CD4-positive, alpha-beta T cell (primary cell): ENCODE measurements at regions not wholly inside any gene's neighbourhood (a gene's known extent, or its start where the extent isn't known, plus 50 kb on each side); places are given as distances from the start of the nearest gene placed in this dataset.

Experiments used
- ATAC-seq: fragments of 200-7000 bp; cut with Tn5 transposase; one replicate; pipeline ENCODE4 v1.10.0; 2022; ENCODE audit warnings: mild to moderate bottlenecking; ENCODE audit not compliant: poor library complexity
- CTCF ChIA-PET: fragments of 350-600 bp; sonication (Branson Sonifier 250); formaldehyde crosslinking; loops from one replicate; lab custom pipeline; 2021; ENCODE audit warnings: antibody characterized with exemption, inconsistent platforms; lab: Charles Lee
- POLR2A ChIA-PET: fragments of 350-600 bp; sonication (Branson Sonifier 250); formaldehyde crosslinking; loops from one replicate; lab custom pipeline; 2021; ENCODE audit warnings: antibody characterized with exemption, inconsistent platforms; lab: Charles Lee
- DNase-seq, 14 experiments: peaks; one replicate each; pipeline ENCODE4 v3.0.0-alpha.2; 2013 to 2020; ENCODE audit warnings: mixed read lengths in 2 of 14
- H3K27ac ChIP-seq, 2 donors: one replicate each; pipeline versions ENCODE4 v1.5.1 to v1.7.0; 2013; ENCODE audit warnings: low read length in 2 of 2, low read depth in 1 of 2, mild to moderate bottlenecking in 1 of 2
- H3K27me3 ChIP-seq, 2 experiments: 1 replicate in 1 of 2; 2 replicates in 1 of 2; pipeline versions ENCODE4 v1.6.1 to v1.7.0; 2013; ENCODE audit warnings: low read length in 2 of 2, control low read depth in 1 of 2, mild to moderate bottlenecking in 1 of 2, moderate library complexity in 1 of 2; ENCODE audit not compliant: insufficient read depth in 2 of 2, control insufficient read depth in 1 of 2
- H3K36me3 ChIP-seq: one replicate; pipeline ENCODE4 v1.6.1; 2013; ENCODE audit warnings: low read length, control low read depth; ENCODE audit not compliant: insufficient read depth
- H3K4me1 ChIP-seq: one replicate; pipeline ENCODE4 v1.6.1; 2013; ENCODE audit warnings: low read length, control low read depth; ENCODE audit not compliant: insufficient read depth
- H3K4me3 ChIP-seq: one replicate; pipeline ENCODE4 v1.5.1; 2013; ENCODE audit warnings: mild to moderate bottlenecking, low read length, moderate library complexity
- H3K9me3 ChIP-seq, 2 experiments: 1 replicate in 1 of 2; 2 replicates in 1 of 2; pipeline versions ENCODE4 v1.6.1 to v1.7.0; 2013; ENCODE audit warnings: low read length in 2 of 2, mild to moderate bottlenecking in 2 of 2, control low read depth in 1 of 2, moderate library complexity in 1 of 2; ENCODE audit not compliant: control insufficient read depth in 1 of 2, insufficient read depth in 1 of 2
- H3K27ac Mint-ChIP-seq: one replicate; pipeline ENCODE4 v1.8.0; 2020; ENCODE audit warnings: mixed read lengths
- H3K27me3 Mint-ChIP-seq: one replicate; pipeline ENCODE4 v1.8.0; 2021; ENCODE audit warnings: mixed read lengths
- H3K36me3 Mint-ChIP-seq: one replicate; pipeline ENCODE4 v1.8.0; 2021; ENCODE audit warnings: low read depth, mixed read lengths
- H3K4me1 Mint-ChIP-seq: one replicate; pipeline ENCODE4 v1.8.0; 2021; ENCODE audit warnings: low read depth, mixed read lengths
- H3K4me3 Mint-ChIP-seq: one replicate; pipeline ENCODE4 v1.8.0; 2020; ENCODE audit warnings: mild to moderate bottlenecking, mixed read lengths
- H3K9me3 Mint-ChIP-seq: one replicate; pipeline ENCODE4 v1.8.0; 2020; ENCODE audit warnings: mixed read lengths
- CTCF ChIP-seq: fragments of 200-600 bp; IDR thresholded peaks from one replicate; pipeline ENCODE4 v1.8.0; 2022; ENCODE audit warnings: antibody characterized with exemption, mild to moderate bottlenecking
- intact Hi-C, 2 experiments: fragments of 100-400 bp; cut with DNase I in 1 of 2; cut with micrococcal nuclease in 1 of 2; formaldehyde crosslinking; loops; one replicate each; pipeline versions ENCODE4 v1.15.1 to v1.9.0; 2023 to 2025; cut with DNase I, micrococcal nuclease

GRCh38 chr4:60905162-60905561 lies 295.0 kb upstream of the ADGRL3 start:
- Mint-ChIP-seq H3K27me3 (no peaks in the 10 kb centered on the region), H3K36me3 (no peaks in the 10 kb centered on the region), H3K27ac (no peak overlapping the region), H3K4me1 (no peaks in the 10 kb centered on the region), H3K9me3 (peaks cover 8% of the 10 kb centered on the region), H3K4me3 (no peak overlapping the region)
- POLR2A ChIA-PET, result no interaction called here
- CTCF ChIA-PET, result no interaction called here
- DNase-seq, result no peak
- Histone ChIP-seq H3K27ac (no peak overlapping the region), H3K27me3 (no peaks in the 10 kb centered on the region), H3K36me3 (no peaks in the 10 kb centered on the region), H3K9me3 (no peaks in the 10 kb centered on the region), H3K4me1 (no peaks in the 10 kb centered on the region), H3K4me3 (no peak overlapping the region)
- TF ChIP-seq CTCF, result no peak
- intact Hi-C loops, result no loop called here
- ATAC-seq, result no peak

GRCh38 chr4:60911127-60911526 lies 289.0 kb upstream of the ADGRL3 start:
- Mint-ChIP-seq H3K9me3 (peaks cover 12% of the 10 kb centered on the region), H3K36me3 (no peaks in the 10 kb centered on the region), H3K4me1 (no peaks in the 10 kb centered on the region), H3K27me3 (no peaks in the 10 kb centered on the region), H3K27ac (no peak overlapping the region), H3K4me3 (no peak overlapping the region)
- intact Hi-C loops, result no loop called here
- DNase-seq (no peak), ATAC-seq (no peak)
- Histone ChIP-seq H3K36me3 (no peaks in the 10 kb centered on the region), H3K4me1 (no peaks in the 10 kb centered on the region), H3K27me3 (no peaks in the 10 kb centered on the region), H3K4me3 (no peak overlapping the region), H3K9me3 (peaks cover 0 to 3% of the 10 kb centered on the region in 2 experiments), H3K27ac (no peak overlapping the region)
- CTCF ChIA-PET, result no interaction called here
- TF ChIP-seq CTCF, result no peak
- POLR2A ChIA-PET, result no interaction called here

GRCh38 chr4:60913002-60913401 lies 287.1 kb upstream of the ADGRL3 start:
- Mint-ChIP-seq H3K9me3 (peaks cover 15% of the 10 kb centered on the region), H3K27me3 (no peaks in the 10 kb centered on the region), H3K4me3 (no peak overlapping the region), H3K27ac (no peak overlapping the region), H3K36me3 (no peaks in the 10 kb centered on the region), H3K4me1 (no peaks in the 10 kb centered on the region)
- H3K36me3 ChIP-seq, result no peaks in the 10 kb centered on the region
- H3K27me3 ChIP-seq, result no peaks in the 10 kb centered on the region
- ATAC-seq (no peak), DNase-seq (no peak)
- H3K4me3 ChIP-seq, result no peak overlapping the region
- no peak for TF ChIP-seq CTCF
- intact Hi-C loops, result no loop called here
- H3K27ac ChIP-seq, result no peak overlapping the region
- peaks cover 0 to 3% of the 10 kb centered on the region in 2 experiments for H3K9me3 ChIP-seq
- POLR2A ChIA-PET, result no interaction called here
- H3K4me1 ChIP-seq, result no peaks in the 10 kb centered on the region
- CTCF ChIA-PET, result no interaction called here
